BLaER1 (cell line): ENCODE measurements at regions not wholly inside any gene's neighbourhood (a gene's known extent, or its start where the extent isn't known, plus 50 kb on each side); places are given as distances from the start of the nearest gene placed in this dataset.

Experiments used
- H3K27ac ChIP-seq: shearing (Covaris generic); formaldehyde crosslinking; 2 replicates; pipeline ENCODE4 v1.8.1; 2022
- H3K27me3 ChIP-seq: shearing (Covaris generic); formaldehyde crosslinking; 2 replicates; pipeline ENCODE4 v1.8.1; 2022
- H3K36me3 ChIP-seq: shearing (Covaris generic); formaldehyde crosslinking; 2 replicates; pipeline ENCODE4 v1.8.1; 2022
- H3K4me1 ChIP-seq: shearing (Covaris generic); formaldehyde crosslinking; 2 replicates; pipeline ENCODE4 v1.8.1; 2022
- H3K4me2 ChIP-seq: shearing (Covaris generic); formaldehyde crosslinking; 2 replicates; pipeline ENCODE4 v1.8.1; 2022
- H3K4me3 ChIP-seq: shearing (Covaris generic); formaldehyde crosslinking; 2 replicates; pipeline ENCODE4 v1.8.1; 2022
- H3K9ac ChIP-seq: shearing (Covaris generic); formaldehyde crosslinking; 2 replicates; pipeline ENCODE4 v1.8.1; 2022
- H3K9me3 ChIP-seq: shearing (Covaris generic); formaldehyde crosslinking; 2 replicates; pipeline ENCODE4 v1.8.1; 2022
- H4K20me1 ChIP-seq: shearing (Covaris generic); formaldehyde crosslinking; 2 replicates; pipeline ENCODE4 v1.8.1; 2022
- Cebpa-rat ChIP-seq: shearing (Covaris generic); IDR thresholded peaks from 2 replicates; pipeline ENCODE4 v1.8.1; 2022

DNA sequence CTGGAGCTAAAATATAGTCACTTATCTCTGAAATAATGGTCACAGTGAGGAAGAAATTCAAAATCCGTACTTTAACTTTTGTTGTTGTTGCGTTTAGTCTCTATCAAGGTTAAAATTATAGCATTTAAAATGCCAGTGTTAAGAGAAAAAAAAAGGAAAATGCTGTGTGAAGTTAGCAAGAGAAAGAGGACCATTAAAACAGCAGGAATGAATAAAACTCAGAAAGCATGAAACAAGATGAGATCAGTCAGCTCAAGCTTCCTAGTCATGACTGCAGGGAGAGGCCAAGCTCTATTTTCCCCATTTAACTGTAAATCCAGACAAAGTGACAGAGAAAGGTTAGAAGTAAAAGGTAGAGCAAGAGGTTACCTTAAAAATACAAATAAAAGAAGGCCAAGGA, 281.7 kb upstream of the ATP5MC3 start:
- H3K4me2 ChIP-seq, result no peak overlapping the region
- no peaks in the 10 kb centered on the region for H3K27me3 ChIP-seq
- no peak overlapping the region for H3K9ac ChIP-seq
- TF ChIP-seq Cebpa-rat, result no peak
- no peak overlapping the region for H3K4me3 ChIP-seq
- no peaks in the 10 kb centered on the region for H3K36me3 ChIP-seq
- H3K9me3 ChIP-seq, result peaks cover 18% of the 10 kb centered on the region
- H3K4me1 ChIP-seq, result peaks cover 3% of the 10 kb centered on the region
- no peak overlapping the region for H3K27ac ChIP-seq
- no peaks in the 10 kb centered on the region for H4K20me1 ChIP-seq

DNA sequence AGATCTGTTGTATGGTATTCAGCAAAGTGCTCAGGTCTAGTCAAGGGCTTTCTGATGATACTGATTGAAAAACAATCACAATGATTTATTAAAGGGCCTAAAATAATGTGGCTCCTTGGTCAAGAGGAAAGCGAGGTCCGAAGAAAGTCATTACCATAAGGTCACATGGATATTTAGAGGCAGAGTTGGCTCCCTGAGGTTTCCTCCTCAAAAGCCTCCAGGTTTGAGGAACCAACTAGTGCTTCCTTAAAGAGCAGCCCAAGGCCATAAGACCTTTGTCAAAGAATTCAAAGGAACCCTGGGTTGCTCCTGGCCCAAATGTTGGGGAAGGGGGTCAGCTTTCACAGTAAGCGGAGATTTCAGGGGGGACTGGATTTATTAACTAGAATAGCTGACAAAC, 280.7 kb upstream of the ATP5MC3 start:
- Histone ChIP-seq H3K27me3 (no peaks in the 10 kb centered on the region), H3K9me3 (peaks cover 18% of the 10 kb centered on the region), H3K4me3 (no peak overlapping the region), H3K36me3 (no peaks in the 10 kb centered on the region), H4K20me1 (no peaks in the 10 kb centered on the region), H3K27ac (no peak overlapping the region), H3K4me2 (no peak overlapping the region), H3K9ac (no peak overlapping the region), H3K4me1 (no peaks in the 10 kb centered on the region)
- TF ChIP-seq Cebpa-rat, result no peak

DNA sequence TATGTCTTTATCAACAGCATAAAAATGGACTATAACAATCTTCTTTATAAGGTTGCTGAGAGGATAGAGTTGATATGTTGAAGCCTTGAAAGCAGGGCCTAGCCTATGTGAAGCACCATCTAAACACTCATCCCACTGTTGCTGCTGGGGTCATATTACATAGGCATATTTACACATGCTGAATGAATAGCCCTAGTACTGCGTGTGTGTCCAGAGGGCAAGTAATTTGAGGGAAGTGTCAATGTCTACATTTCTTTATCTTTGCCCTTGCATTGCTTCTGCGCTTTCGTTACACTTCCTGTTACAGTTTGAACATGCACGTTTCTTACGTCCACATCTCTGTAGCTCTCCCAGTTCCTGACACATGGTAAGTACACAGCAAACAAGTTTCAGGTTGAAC, 280.3 kb upstream of the ATP5MC3 start:
- Histone ChIP-seq H3K27ac (no peak overlapping the region), H3K27me3 (no peaks in the 10 kb centered on the region), H3K36me3 (no peaks in the 10 kb centered on the region), H3K4me1 (no peaks in the 10 kb centered on the region), H3K4me3 (no peak overlapping the region), H3K4me2 (no peak overlapping the region), H3K9me3 (peaks cover 18% of the 10 kb centered on the region), H3K9ac (no peak overlapping the region), H4K20me1 (no peaks in the 10 kb centered on the region)
- TF ChIP-seq Cebpa-rat, result no peak

DNA sequence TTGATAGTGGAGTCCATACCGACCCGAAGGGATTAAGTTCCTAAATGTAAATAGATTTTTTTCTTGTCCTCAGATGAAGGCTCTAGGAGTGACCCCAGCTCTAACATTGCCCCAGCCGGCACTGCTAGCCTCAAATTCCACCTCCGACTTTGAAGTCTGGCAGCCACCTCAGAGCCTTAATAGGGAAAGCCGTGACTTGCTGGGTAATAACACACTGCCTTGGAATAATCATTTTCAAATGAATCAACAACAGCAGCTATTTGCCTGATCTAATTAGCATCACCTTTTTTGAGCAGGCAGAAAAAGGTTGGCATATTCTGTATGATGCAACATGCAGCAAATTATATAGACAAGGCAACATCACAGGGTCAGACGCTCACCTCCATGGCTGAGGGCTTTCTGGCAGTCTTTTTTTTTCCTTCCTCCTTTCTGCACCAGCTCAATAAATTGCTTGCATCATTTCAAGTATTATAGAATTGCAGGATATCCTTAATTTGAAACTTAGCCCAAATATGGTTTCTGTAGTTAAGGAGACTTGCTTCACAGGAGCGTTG, 276.5 kb upstream of the ATP5MC3 start:
- no peak overlapping the region for H3K9ac ChIP-seq
- no peak overlapping the region for H3K4me3 ChIP-seq
- H3K9me3 ChIP-seq, result peaks cover 18% of the 10 kb centered on the region
- no peaks in the 10 kb centered on the region for H3K4me1 ChIP-seq
- no peaks in the 10 kb centered on the region for H4K20me1 ChIP-seq
- no peak overlapping the region for H3K27ac ChIP-seq
- H3K36me3 ChIP-seq, result no peaks in the 10 kb centered on the region
- no peak for TF ChIP-seq Cebpa-rat
- no peaks in the 10 kb centered on the region for H3K27me3 ChIP-seq
- H3K4me2 ChIP-seq, result no peak overlapping the region

DNA sequence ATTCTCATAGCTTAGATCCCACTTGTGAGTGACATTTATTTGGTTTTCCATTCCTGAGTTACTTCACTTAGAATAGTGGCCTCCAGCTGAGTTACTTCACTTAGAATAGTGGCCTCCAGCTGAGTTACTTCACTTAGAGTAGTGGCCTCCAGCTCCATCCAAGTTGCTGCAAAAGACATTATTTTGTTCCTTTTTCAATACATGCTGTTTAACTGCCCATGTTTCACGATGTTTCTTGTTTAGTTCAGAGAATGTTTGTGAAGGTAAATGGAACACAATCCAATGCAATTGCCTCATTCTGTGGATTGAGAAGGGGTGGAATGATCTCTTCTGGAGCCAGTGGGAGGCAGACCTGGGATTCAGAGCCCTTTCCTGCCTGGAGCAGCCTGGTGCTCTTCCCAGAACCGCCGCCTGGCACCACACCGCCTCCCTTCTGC, 273.5 kb upstream of the ATP5MC3 start:
- H3K27ac ChIP-seq, result no peak overlapping the region
- H3K27me3 ChIP-seq, result no peaks in the 10 kb centered on the region
- H3K4me2 ChIP-seq, result no peak overlapping the region
- 0 out of 2 replicates have a peak, but pooled peaks cover 8% of the 10 kb centered on the region for H3K4me1 ChIP-seq
- no peaks in the 10 kb centered on the region for H4K20me1 ChIP-seq
- no peaks in the 10 kb centered on the region for H3K36me3 ChIP-seq
- no peak overlapping the region for H3K9ac ChIP-seq
- no peak for TF ChIP-seq Cebpa-rat
- no peak overlapping the region for H3K4me3 ChIP-seq
- no peaks in the 10 kb centered on the region for H3K9me3 ChIP-seq

DNA sequence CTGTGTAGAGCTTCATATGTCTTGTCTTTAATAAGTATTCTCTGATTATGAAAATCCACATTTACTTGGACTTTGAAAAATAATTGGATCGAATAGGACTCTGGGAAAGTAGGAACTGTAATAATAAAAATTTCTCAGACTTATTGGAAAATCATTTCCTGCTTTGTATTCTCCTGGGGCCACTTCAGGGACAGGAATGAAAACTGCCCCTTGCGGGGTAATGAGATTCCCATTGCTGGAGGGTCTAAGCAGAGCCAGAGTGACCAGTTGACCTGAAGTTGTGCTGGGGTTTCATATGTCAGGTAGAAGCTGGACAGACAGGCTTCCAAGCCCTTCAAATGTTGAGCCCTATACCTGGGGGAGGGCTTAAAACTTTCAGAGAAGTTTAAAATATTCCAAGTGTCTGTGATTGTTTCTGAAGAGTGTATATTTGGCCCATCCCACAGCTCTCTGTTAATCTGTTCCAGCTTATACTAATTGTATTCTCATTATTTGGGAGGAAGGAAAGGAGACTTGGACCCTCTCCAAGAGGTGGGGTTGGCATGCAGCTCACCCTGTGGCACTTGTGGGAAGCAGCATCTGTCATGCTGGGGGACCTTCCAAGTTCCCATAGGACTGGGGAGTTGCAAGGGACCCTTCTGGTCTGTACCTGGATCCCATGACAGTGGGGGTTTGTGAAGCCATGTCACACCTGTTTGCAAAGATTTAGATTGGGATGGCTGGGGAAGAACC, 268.7 kb upstream of the ATP5MC3 start:
- Histone ChIP-seq H3K27me3 (no peaks in the 10 kb centered on the region), H3K9me3 (no peaks in the 10 kb centered on the region), H3K4me1 (0 out of 2 replicates have a peak, but pooled peaks cover 8% of the 10 kb centered on the region), H3K4me2 (no peak overlapping the region), H3K36me3 (no peaks in the 10 kb centered on the region), H3K9ac (no peak overlapping the region), H4K20me1 (no peaks in the 10 kb centered on the region), H3K4me3 (no peak overlapping the region), H3K27ac (no peak overlapping the region)
- TF ChIP-seq Cebpa-rat, result no peak

DNA sequence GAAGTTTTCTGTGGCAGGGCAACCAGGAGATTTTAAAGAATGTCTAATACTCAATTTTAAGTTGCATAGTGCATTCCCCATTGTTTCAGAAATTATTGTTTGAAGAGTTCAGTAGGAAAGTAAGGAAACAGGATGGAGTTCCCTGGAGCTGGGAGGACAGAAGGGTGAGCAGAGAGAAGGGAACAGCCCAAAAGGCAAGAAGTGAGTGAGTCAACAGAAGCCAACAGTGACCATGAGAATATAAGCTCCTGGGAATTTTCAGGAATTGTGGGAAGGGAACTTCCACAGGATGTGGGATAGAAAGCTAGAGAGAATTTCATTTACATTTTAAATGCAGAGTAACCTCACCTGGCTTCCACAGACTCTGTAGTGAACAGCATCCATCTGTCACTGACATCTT, 268.1 kb upstream of the ATP5MC3 start:
- H3K4me3 ChIP-seq, result no peak overlapping the region
- no peak overlapping the region for H3K4me2 ChIP-seq
- 0 out of 2 replicates have a peak, but pooled peaks cover 8% of the 10 kb centered on the region for H3K4me1 ChIP-seq
- no peak for TF ChIP-seq Cebpa-rat
- no peaks in the 10 kb centered on the region for H3K27me3 ChIP-seq
- H3K36me3 ChIP-seq, result no peaks in the 10 kb centered on the region
- H4K20me1 ChIP-seq, result no peaks in the 10 kb centered on the region
- no peak overlapping the region for H3K27ac ChIP-seq
- no peak overlapping the region for H3K9ac ChIP-seq
- no peaks in the 10 kb centered on the region for H3K9me3 ChIP-seq

DNA sequence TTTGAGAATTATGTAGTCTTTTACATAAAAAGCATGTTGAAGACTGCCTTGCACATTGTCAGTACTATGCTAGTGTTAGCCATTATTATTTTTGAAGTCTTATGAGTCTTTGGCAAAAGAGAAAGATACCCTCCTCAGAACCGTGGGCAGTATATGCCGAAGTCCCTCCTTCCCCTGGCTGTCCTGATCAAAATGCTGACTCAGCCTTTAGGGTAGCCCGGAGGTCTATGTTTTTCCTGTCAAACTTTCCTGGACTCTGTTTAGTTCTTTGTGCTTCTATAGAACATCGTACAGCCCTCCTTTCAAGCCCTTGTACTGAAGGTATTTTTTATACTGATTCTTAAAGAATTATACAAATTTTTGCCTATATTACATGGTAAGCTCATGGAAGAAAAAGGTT, 264.7 kb upstream of the ATP5MC3 start:
- Histone ChIP-seq H3K4me1 (0 out of 2 replicates have a peak, but pooled peaks cover 7% of the 10 kb centered on the region), H4K20me1 (no peaks in the 10 kb centered on the region), H3K27me3 (no peaks in the 10 kb centered on the region), H3K4me3 (no peak overlapping the region), H3K36me3 (no peaks in the 10 kb centered on the region), H3K27ac (no peak overlapping the region), H3K9me3 (no peaks in the 10 kb centered on the region), H3K4me2 (no peak overlapping the region), H3K9ac (no peak overlapping the region)
- no peak for TF ChIP-seq Cebpa-rat

DNA sequence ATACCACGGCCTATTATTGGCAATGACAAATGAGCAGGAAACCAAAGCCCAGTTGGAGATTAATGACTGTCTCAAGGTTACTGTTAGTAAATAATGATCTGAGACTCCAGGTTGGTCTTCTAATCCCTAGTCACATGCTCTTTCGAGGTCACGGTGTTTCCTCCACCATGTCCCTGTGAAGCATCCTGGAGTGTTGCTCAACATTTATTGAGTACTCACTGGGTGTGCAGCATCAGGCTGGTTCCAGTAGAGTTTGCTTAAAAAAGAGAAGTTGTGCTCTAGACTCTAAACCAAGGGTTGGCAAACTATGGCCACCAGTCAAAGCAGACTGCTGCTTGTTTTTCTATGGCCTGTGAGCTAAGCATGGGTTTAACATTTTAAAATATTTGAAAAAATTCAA, 263.8 kb upstream of the ATP5MC3 start:
- Histone ChIP-seq H3K27ac (no peak overlapping the region), H3K4me1 (no peaks in the 10 kb centered on the region), H3K36me3 (no peaks in the 10 kb centered on the region), H3K4me3 (no peak overlapping the region), H3K27me3 (no peaks in the 10 kb centered on the region), H3K9ac (no peak overlapping the region), H4K20me1 (no peaks in the 10 kb centered on the region), H3K4me2 (no peak overlapping the region), H3K9me3 (no peaks in the 10 kb centered on the region)
- TF ChIP-seq Cebpa-rat, result no peak

DNA sequence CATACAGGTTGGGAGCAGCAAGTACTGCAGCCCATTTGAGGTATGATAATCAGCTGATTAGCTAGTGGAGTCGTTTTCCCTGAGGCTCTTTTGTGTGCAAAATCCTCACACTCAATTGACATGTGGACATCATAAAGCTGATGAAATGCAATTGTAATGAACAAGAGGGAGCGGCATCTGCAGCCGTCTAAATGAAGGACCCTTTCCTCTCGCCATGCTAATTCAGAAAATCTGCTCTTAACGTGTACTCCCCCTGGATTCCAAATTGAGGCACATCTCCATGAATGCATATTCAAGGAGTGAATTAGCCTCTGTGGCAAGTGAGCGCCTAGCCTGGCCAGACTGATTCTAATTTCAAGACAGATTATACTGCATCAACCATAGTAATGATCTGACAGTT, 260.9 kb upstream of the ATP5MC3 start:
- H3K36me3 ChIP-seq, result no peaks in the 10 kb centered on the region
- no peak for TF ChIP-seq Cebpa-rat
- H3K27ac ChIP-seq, result no peak overlapping the region
- H3K4me3 ChIP-seq, result no peak overlapping the region
- no peak overlapping the region for H3K9ac ChIP-seq
- no peaks in the 10 kb centered on the region for H3K9me3 ChIP-seq
- H3K4me1 ChIP-seq, result no peaks in the 10 kb centered on the region
- no peaks in the 10 kb centered on the region for H4K20me1 ChIP-seq
- no peak overlapping the region for H3K4me2 ChIP-seq
- no peaks in the 10 kb centered on the region for H3K27me3 ChIP-seq
